Trophoblast cell (in vitro differentiated cells and primary cell): ENCODE measurements at regions not wholly inside any gene's neighbourhood (a gene's known extent, or its start where the extent isn't known, plus 50 kb on each side); places are given as distances from the start of the nearest gene placed in this dataset.
"Not testable (repeated sequence)": the region's sequence is repeated elsewhere in the genome, so short reads cannot be mapped to it uniquely, and the experiment has no call there.

Experiments
- DNase-seq, 2 donors: peaks; one replicate each; pipeline ENCODE4 v3.0.0-alpha.2; 2016
- H2AFZ ChIP-seq: 2 replicates; pipeline ENCODE4 v1.6.1; 2013; ENCODE audit warnings: low read length, moderate library complexity, mild to moderate bottlenecking; ENCODE audit not compliant: insufficient read depth, poor library complexity
- H2AK5ac ChIP-seq: 2 replicates; pipeline ENCODE4 v1.6.1; 2013; ENCODE audit warnings: mild to moderate bottlenecking, low read length
- H2BK120ac ChIP-seq: 2 replicates; pipeline ENCODE4 v1.6.1; 2013; ENCODE audit warnings: low read length, mild to moderate bottlenecking, moderate library complexity; ENCODE audit not compliant: insufficient read depth, poor library complexity
- H2BK12ac ChIP-seq: 2 replicates; pipeline ENCODE4 v1.6.1; 2013; ENCODE audit warnings: mild to moderate bottlenecking, low read length, moderate library complexity
- H2BK5ac ChIP-seq: 2 replicates; pipeline ENCODE4 v1.6.1; 2013; ENCODE audit warnings: low read length, low read depth, moderate library complexity, mild to moderate bottlenecking; ENCODE audit not compliant: poor library complexity
- H3K14ac ChIP-seq: 2 replicates; pipeline ENCODE4 v1.6.1; 2013; ENCODE audit warnings: mild to moderate bottlenecking, low read length
- H3K18ac ChIP-seq: 2 replicates; pipeline ENCODE4 v1.6.1; 2013; ENCODE audit warnings: mild to moderate bottlenecking, low read length
- H3K23ac ChIP-seq: 2 replicates; pipeline ENCODE4 v1.6.1; 2013; ENCODE audit warnings: low read length
- H3K27ac ChIP-seq: 2 replicates; pipeline ENCODE4 v1.5.1; 2013; ENCODE audit warnings: low read depth, mild to moderate bottlenecking, inconsistent platforms, low read length, moderate library complexity
- H3K27me3 ChIP-seq: 2 replicates; pipeline ENCODE4 v1.6.1; 2013; ENCODE audit warnings: inconsistent platforms, mild to moderate bottlenecking, low read length, moderate library complexity; ENCODE audit not compliant: insufficient read depth
- H3K36me3 ChIP-seq, 2 experiments: 1 replicate in 1 of 2; 2 replicates in 1 of 2; pipeline ENCODE4 v1.6.1; 2013; ENCODE audit warnings: low read length in 2 of 2, mild to moderate bottlenecking in 2 of 2, moderate library complexity in 1 of 2; ENCODE audit not compliant: insufficient read depth in 2 of 2, control insufficient read depth in 1 of 2
- H3K4ac ChIP-seq: 2 replicates; pipeline ENCODE4 v1.6.1; 2013; ENCODE audit warnings: low read depth, mild to moderate bottlenecking, low read length, moderate library complexity
- H3K4me1 ChIP-seq, 2 experiments: 1 replicate in 1 of 2; 2 replicates in 1 of 2; pipeline ENCODE4 v1.6.1; 2013; ENCODE audit warnings: low read length in 2 of 2, mild to moderate bottlenecking in 2 of 2, moderate library complexity in 1 of 2; ENCODE audit not compliant: insufficient read depth in 2 of 2, control insufficient read depth in 1 of 2
- H3K4me2 ChIP-seq: 2 replicates; pipeline ENCODE4 v1.6.1; 2013; ENCODE audit warnings: inconsistent platforms, mild to moderate bottlenecking, low read length, moderate library complexity
- H3K4me3 ChIP-seq: 2 replicates; pipeline ENCODE4 v1.5.1; 2013; ENCODE audit warnings: mild to moderate bottlenecking, low read depth, low read length, inconsistent platforms
- H3K79me1 ChIP-seq: one replicate; pipeline ENCODE4 v1.6.1; 2013; ENCODE audit warnings: low read length
- H3K79me2 ChIP-seq: 2 replicates; pipeline ENCODE4 v1.6.1; 2013; ENCODE audit warnings: low read length, mild to moderate bottlenecking; ENCODE audit not compliant: control insufficient read depth, insufficient read depth, poor library complexity
- H3K9ac ChIP-seq: 2 replicates; pipeline ENCODE4 v1.6.1; 2013; ENCODE audit warnings: mild to moderate bottlenecking, low read length
- H3K9me3 ChIP-seq: 2 replicates; pipeline ENCODE4 v1.6.1; 2013; ENCODE audit warnings: low read depth, mild to moderate bottlenecking, control low read depth, inconsistent platforms, low read length; ENCODE audit not compliant: insufficient read depth
- H4K12ac ChIP-seq: 2 replicates; pipeline ENCODE4 v1.6.1; 2013; ENCODE audit warnings: low read depth, mild to moderate bottlenecking, low read length, moderate library complexity
- H4K8ac ChIP-seq: 2 replicates; pipeline ENCODE4 v1.6.1; 2013; ENCODE audit warnings: low read depth, mild to moderate bottlenecking, low read length, moderate library complexity
- H4K91ac ChIP-seq: one replicate; pipeline ENCODE4 v1.6.1; 2013; ENCODE audit warnings: low read depth, mild to moderate bottlenecking, low read length, moderate library complexity
- WGBS: extraction: QIAGEN DNeasy Blood & Tissue Kit; methylation state at CpG from one replicate; pipeline ENCODE4 v1.1.7; 2013; ENCODE audit warnings: missing lambda C conversion rate; ENCODE audit not compliant: insufficient read length, insufficient coverage; ENCODE audit errors: extremely low coverage; 5-methylcytosine and 5-hydroxymethylcytosine counted together

- not testable (repeated sequence) for H3K23ac ChIP-seq, H3K18ac ChIP-seq, H4K8ac ChIP-seq, DNase-seq, H3K79me2 ChIP-seq, H2AFZ ChIP-seq, H2AK5ac ChIP-seq, H3K9ac ChIP-seq, H3K4me3 ChIP-seq, H3K9me3 ChIP-seq, H3K4me1 ChIP-seq, H3K4me2 ChIP-seq, H3K27me3 ChIP-seq, H2BK5ac ChIP-seq, H3K14ac ChIP-seq, H3K36me3 ChIP-seq, H3K79me1 ChIP-seq, H3K27ac ChIP-seq, H2BK12ac ChIP-seq, H3K4ac ChIP-seq, H4K91ac ChIP-seq, H4K12ac ChIP-seq, H2BK120ac ChIP-seq
- WGBS, result no CpG with 5 or more reads among the region's 2 CpGs
Measured at GRCh38 chr6:153026-153425, 139.3 kb upstream of the DUSP22 start.

- H3K79me2 ChIP-seq, H3K4me1 ChIP-seq, H3K14ac ChIP-seq, H4K91ac ChIP-seq, H2AFZ ChIP-seq, H3K4me3 ChIP-seq, H3K9me3 ChIP-seq, H4K12ac ChIP-seq, H2BK120ac ChIP-seq, H3K27ac ChIP-seq, H4K8ac ChIP-seq, H3K27me3 ChIP-seq, H2BK12ac ChIP-seq, H3K18ac ChIP-seq, H3K4ac ChIP-seq, H3K79me1 ChIP-seq, H3K9ac ChIP-seq, H3K36me3 ChIP-seq, H3K23ac ChIP-seq, H2AK5ac ChIP-seq, H3K4me2 ChIP-seq, H2BK5ac ChIP-seq: not testable (repeated sequence)
- DNase-seq, result peak in 1 of 2 donors; percentile 41
- WGBS, result no CpG with 5 or more reads among the region's 3 CpGs
Measured at GRCh38 chr6:153867-154266, 138.4 kb upstream of the DUSP22 start.

- not testable (repeated sequence) for H2BK120ac ChIP-seq, H2AFZ ChIP-seq, H3K36me3 ChIP-seq, H3K79me1 ChIP-seq, H3K23ac ChIP-seq, H4K12ac ChIP-seq, H3K27ac ChIP-seq, H4K8ac ChIP-seq, H3K4me3 ChIP-seq, H4K91ac ChIP-seq, H2BK12ac ChIP-seq, H2BK5ac ChIP-seq, H3K9ac ChIP-seq, H3K79me2 ChIP-seq, H3K9me3 ChIP-seq, H3K4me1 ChIP-seq, H2AK5ac ChIP-seq, H3K14ac ChIP-seq, H3K18ac ChIP-seq, H3K27me3 ChIP-seq, H3K4me2 ChIP-seq, H3K4ac ChIP-seq
- peak; percentile 87 to 89 for DNase-seq
- no CpG with 5 or more reads among the region's 9 CpGs for WGBS
Measured at GRCh38 chr6:154321-155092, 137.8 kb upstream of the DUSP22 start.

- H3K36me3 ChIP-seq, result no peaks in the 10 kb centered on the region
- H3K27me3 ChIP-seq, result no peaks in the 10 kb centered on the region
- no peak overlapping the region for H4K91ac ChIP-seq
- no peaks in the 10 kb centered on the region for H3K79me1 ChIP-seq
- no peaks in the 10 kb centered on the region for H3K9me3 ChIP-seq
- H2BK12ac ChIP-seq, result no peak overlapping the region
- DNase-seq, result no peak
- no peak overlapping the region for H2BK120ac ChIP-seq
- H4K8ac ChIP-seq, result no peak overlapping the region
- H3K27ac ChIP-seq, result no peak overlapping the region
- H3K4me2 ChIP-seq, result no peak overlapping the region
- no peak overlapping the region for H3K4me3 ChIP-seq
- no peak overlapping the region for H2AFZ ChIP-seq
- H2BK5ac ChIP-seq, result no peak overlapping the region
- WGBS, result no CpG with 5 or more reads among the region's 5 CpGs
- no peaks in the 10 kb centered on the region for H3K79me2 ChIP-seq
- H3K4me1 ChIP-seq, result peaks cover 0 to 2% of the 10 kb centered on the region in 2 experiments
- H3K4ac ChIP-seq, result no peak overlapping the region
- no peak overlapping the region for H3K18ac ChIP-seq
- no peak overlapping the region for H2AK5ac ChIP-seq
- no peak overlapping the region for H3K14ac ChIP-seq
- H3K9ac ChIP-seq, result no peak overlapping the region
- no peak overlapping the region for H4K12ac ChIP-seq
- no peak overlapping the region for H3K23ac ChIP-seq
Measured at GRCh38 chr6:156010-156409, 136.3 kb upstream of the DUSP22 start.
